K562 (cell line): ENCODE measurements at regions not wholly inside any gene's neighbourhood (a gene's known extent, or its start where the extent isn't known, plus 50 kb on each side); places are given as distances from the start of the nearest gene placed in this dataset.

Experiments
- E2F5 ChIP-seq: sonication (generic); formaldehyde crosslinking; IDR thresholded peaks from 2 replicates; pipeline ENCODE4 v1.8.0; 2022; ENCODE audit warnings: mild to moderate bottlenecking, missing genetic modification reagents
- EP400 ChIP-seq: fragments of 450-650 bp; IDR thresholded peaks from 2 replicates; pipeline ENCODE4 v1.6.1; 2017; ENCODE audit warnings: antibody characterized with exemption, mild to moderate bottlenecking, moderate library complexity
- ESRRA ChIP-seq: fragments of 450-650 bp; IDR thresholded peaks from 2 replicates; pipeline ENCODE4 v1.6.1; 2014; ENCODE audit warnings: low read depth, mild to moderate bottlenecking, moderate library complexity, borderline replicate concordance
- FOXO4 ChIP-seq: fragments of 450-650 bp; formaldehyde crosslinking; IDR thresholded peaks from 2 replicates; pipeline ENCODE4 v1.4.0; 2020; ENCODE audit warnings: mild to moderate bottlenecking, moderate library complexity
- HSF4 ChIP-seq: fragments of 250-450 bp; sonication (Bioruptor Pico); IDR thresholded peaks from 2 replicates; pipeline ENCODE4 v2.1.2; 2022; ENCODE audit warnings: mild to moderate bottlenecking, moderate library complexity, borderline replicate concordance
- RBM15 ChIP-seq: fragments of 200-400 bp; formaldehyde crosslinking; IDR thresholded peaks from 2 replicates; pipeline ENCODE4 v1.6.1; 2018; ENCODE audit warnings: mild to moderate bottlenecking, low read length, moderate library complexity; ENCODE audit not compliant: insufficient read depth
- ZNF668 ChIP-seq: fragments of 250-450 bp; sonication (Bioruptor Pico); IDR thresholded peaks from 2 replicates; pipeline ENCODE4 v1.8.0; 2022; ENCODE audit warnings: mild to moderate bottlenecking, inconsistent platforms
- TF ChIP-seq, protein P1 (sequence below): sonication (generic); formaldehyde crosslinking; IDR thresholded peaks from 2 replicates; pipeline ENCODE4 v1.8.0; 2023; ENCODE audit warnings: mild to moderate bottlenecking, missing genetic modification reagents
- TF ChIP-seq, protein P2 (sequence below), 2 experiments: IDR thresholded peaks in 1 of 2; conservative IDR thresholded peaks in 1 of 2; 2 replicates each; pipeline ENCODE4 v1.6.1; 2016; ENCODE audit warnings: low read depth in 2 of 2, mild to moderate bottlenecking in 1 of 2, missing compliant biosample characterization in 1 of 2, missing genetic modification characterization in 1 of 2, moderate library complexity in 1 of 2

- no peak for TF ChIP-seq FOXO4 (CRISPR knock-in tag)
- TF ChIP-seq, protein P1, sequence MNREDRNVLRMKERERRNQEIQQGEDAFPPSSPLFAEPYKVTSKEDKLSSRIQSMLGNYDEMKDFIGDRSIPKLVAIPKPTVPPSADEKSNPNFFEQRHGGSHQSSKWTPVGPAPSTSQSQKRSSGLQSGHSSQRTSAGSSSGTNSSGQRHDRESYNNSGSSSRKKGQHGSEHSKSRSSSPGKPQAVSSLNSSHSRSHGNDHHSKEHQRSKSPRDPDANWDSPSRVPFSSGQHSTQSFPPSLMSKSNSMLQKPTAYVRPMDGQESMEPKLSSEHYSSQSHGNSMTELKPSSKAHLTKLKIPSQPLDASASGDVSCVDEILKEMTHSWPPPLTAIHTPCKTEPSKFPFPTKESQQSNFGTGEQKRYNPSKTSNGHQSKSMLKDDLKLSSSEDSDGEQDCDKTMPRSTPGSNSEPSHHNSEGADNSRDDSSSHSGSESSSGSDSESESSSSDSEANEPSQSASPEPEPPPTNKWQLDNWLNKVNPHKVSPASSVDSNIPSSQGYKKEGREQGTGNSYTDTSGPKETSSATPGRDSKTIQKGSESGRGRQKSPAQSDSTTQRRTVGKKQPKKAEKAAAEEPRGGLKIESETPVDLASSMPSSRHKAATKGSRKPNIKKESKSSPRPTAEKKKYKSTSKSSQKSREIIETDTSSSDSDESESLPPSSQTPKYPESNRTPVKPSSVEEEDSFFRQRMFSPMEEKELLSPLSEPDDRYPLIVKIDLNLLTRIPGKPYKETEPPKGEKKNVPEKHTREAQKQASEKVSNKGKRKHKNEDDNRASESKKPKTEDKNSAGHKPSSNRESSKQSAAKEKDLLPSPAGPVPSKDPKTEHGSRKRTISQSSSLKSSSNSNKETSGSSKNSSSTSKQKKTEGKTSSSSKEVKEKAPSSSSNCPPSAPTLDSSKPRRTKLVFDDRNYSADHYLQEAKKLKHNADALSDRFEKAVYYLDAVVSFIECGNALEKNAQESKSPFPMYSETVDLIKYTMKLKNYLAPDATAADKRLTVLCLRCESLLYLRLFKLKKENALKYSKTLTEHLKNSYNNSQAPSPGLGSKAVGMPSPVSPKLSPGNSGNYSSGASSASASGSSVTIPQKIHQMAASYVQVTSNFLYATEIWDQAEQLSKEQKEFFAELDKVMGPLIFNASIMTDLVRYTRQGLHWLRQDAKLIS (CRISPR knock-in tag), result no peak
- TF ChIP-seq HSF4 (CRISPR knock-in tag), result no peak
- no peak for TF ChIP-seq EP400
- TF ChIP-seq ZNF668, result no peak
- TF ChIP-seq E2F5, result no peak
- TF ChIP-seq, protein P2, sequence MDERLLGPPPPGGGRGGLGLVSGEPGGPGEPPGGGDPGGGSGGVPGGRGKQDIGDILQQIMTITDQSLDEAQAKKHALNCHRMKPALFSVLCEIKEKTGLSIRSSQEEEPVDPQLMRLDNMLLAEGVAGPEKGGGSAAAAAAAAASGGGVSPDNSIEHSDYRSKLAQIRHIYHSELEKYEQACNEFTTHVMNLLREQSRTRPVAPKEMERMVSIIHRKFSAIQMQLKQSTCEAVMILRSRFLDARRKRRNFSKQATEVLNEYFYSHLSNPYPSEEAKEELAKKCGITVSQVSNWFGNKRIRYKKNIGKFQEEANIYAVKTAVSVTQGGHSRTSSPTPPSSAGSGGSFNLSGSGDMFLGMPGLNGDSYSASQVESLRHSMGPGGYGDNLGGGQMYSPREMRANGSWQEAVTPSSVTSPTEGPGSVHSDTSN (CRISPR knock-in tag; IDR thresholded peaks at IDR 0.05; ENCODE audit: low read depth), result no peak
- TF ChIP-seq, protein P2 (tag; conservative IDR thresholded peaks at IDR 0.05; ENCODE audit: low read depth), result no peak
- no peak for TF ChIP-seq ESRRA
- no peak for TF ChIP-seq RBM15
These were observed 51.2 kb upstream of the ITGA11 start (continued) for GRCh38 chr15:68483165-68483564.
